GM23248 (cell line): ENCODE measurements at regions not wholly inside any gene's neighbourhood (a gene's known extent, or its start where the extent isn't known, plus 50 kb on each side); places are given as distances from the start of the nearest gene placed in this dataset.

Source experiments
- EZH2 ChIP-seq: fragments of 200-600 bp; sonication (generic); IDR thresholded peaks from 2 replicates; pipeline ENCODE4 v1.6.1; 2018; ENCODE audit warnings: antibody characterized with exemption, mild to moderate bottlenecking; ENCODE audit not compliant: insufficient read depth, poor library complexity, severe bottlenecking
- EZH2phosphoT487 ChIP-seq: fragments of 200-600 bp; sonication (generic); IDR thresholded peaks from 2 replicates; pipeline ENCODE4 v1.6.1; 2018; ENCODE audit warnings: antibody characterized with exemption, moderate library complexity, mild to moderate bottlenecking, low read depth; ENCODE audit not compliant: insufficient read depth

DNA sequence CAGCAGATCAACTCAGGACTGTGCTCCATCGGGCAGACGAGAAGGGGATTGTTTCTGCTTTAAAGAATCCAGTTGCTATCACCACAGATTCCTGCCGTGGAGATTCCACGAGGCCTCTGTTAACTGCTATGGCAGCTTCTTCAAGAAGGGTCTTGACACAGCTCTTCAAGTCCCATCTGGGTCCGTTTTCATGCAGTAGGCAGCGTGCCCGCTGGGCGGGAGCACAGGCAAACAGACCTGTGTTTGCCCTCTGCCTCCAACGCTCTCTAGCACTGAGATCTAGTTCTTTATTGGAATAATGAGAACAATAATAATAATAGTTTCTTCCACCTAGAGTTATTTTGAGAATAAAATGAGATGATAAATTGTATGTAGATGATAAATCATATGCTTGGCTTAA, 127.2 kb upstream of the SP8 start:
- TF ChIP-seq EZH2 (no peak), EZH2phosphoT487 (no peak)
